ENCODE measurements at regions not wholly inside any gene's neighbourhood (a gene's known extent, or its start where the extent isn't known, plus 50 kb on each side); places are given as distances from the start of the nearest gene placed in this dataset.

DNA sequence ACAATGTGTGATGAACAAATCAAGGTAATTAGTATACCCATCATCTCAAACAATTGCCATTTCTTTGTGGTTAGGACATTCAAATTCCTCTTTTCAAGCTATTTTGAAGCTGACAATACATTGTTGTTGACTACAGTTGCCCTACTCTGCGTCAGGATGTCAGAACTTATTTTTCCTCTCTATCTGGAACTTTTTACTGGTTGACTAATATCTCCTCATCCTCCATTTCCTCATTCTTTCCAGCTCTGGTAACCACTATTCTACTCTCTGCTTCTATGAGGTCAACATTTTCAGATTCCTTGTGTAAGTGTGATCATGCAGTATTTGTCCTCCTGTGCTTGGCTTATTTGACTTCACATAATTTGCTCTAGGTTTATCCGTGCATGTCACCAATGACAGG is 240.5 kb upstream of the HS3ST1 start:
- no TSS peak for BruUV-seq (replicated peaks)
- dilution Hi-C loops (cut with HindIII; ENCODE audit: low sequenced_read_pairs, unreplicated experiment): no loop called here

More for the DNA sequence above, 240.5 kb upstream of the HS3ST1 start:
- Histone ChIP-seq H2BK20ac (ENCODE audit: low read depth, low read length) (no peak overlapping the region), H3K79me1 (ENCODE audit: low read depth in 1 of 2, low read length in 2 of 2) (no peaks in the 10 kb centered on the region), H3K27ac (ENCODE audit: insufficient read depth, low read length) (no peak overlapping the region), H2AFZ (replicated peaks; ENCODE audit: low read length, poor library complexity) (no peak overlapping the region), H3K23ac (ENCODE audit: low read depth, low read length) (no peak overlapping the region), H3K56ac (ENCODE audit: extremely low read depth, insufficient read depth, low read length) (no peak overlapping the region), H3K4ac (ENCODE audit: low read depth, low read length) (no peak overlapping the region), H2AK9ac (replicated peaks; ENCODE audit: low read depth, low read length, poor library complexity) (no peak overlapping the region), H4K5ac (ENCODE audit: low read depth, low read length) (no peak overlapping the region), H3K18ac (ENCODE audit: low read depth, low read length) (no peak overlapping the region), H2BK5ac (ENCODE audit: low read depth, low read length, poor library complexity, severe bottlenecking) (no peak overlapping the region), H4K91ac (ENCODE audit: insufficient read depth, low read depth, low read length) (no peak overlapping the region), H2BK15ac (ENCODE audit: low read depth, low read length) (no peak overlapping the region), H3K9me1 (ENCODE audit: insufficient read depth, low read length) (no peaks in the 10 kb centered on the region), H2AK5ac (ENCODE audit: low read depth, low read length) (no peak overlapping the region), H3K14ac (replicated peaks; ENCODE audit: low read depth, low read length) (no peak overlapping the region), H3K4me1 (ENCODE audit: control insufficient read depth, insufficient read depth, low read length) (no peaks in the 10 kb centered on the region), H4K8ac (ENCODE audit: low read depth in 2 of 2, low read length in 2 of 2) (no peak overlapping the region), H4K20me1 (ENCODE audit: insufficient read depth, low read length) (no peaks in the 10 kb centered on the region), H3K4me3 (ENCODE audit: insufficient read depth, low read depth, low read length) (no peak overlapping the region), H3K4me2 (ENCODE audit: low read depth, low read length) (no peak overlapping the region), H3K36me3 (ENCODE audit: control insufficient read depth, insufficient read depth, low read length) (no peaks in the 10 kb centered on the region), H3K9me3 (ENCODE audit: control insufficient read depth, insufficient read depth, low read length) (no peaks in the 10 kb centered on the region), H3K9ac (ENCODE audit: low read depth, low read length) (no peak overlapping the region), H3K27me3 (ENCODE audit: control insufficient read depth, insufficient read depth, low read length) (no peaks in the 10 kb centered on the region), H2BK120ac (ENCODE audit: low read depth, low read length) (no peak overlapping the region)
- ChIA-PET POLR2A (ENCODE audit: unreplicated experiment) (no interaction called here), CTCF (no interaction called here)
- TF ChIP-seq SMC3 (IDR thresholded peaks at IDR 0.05; ENCODE audit: low read depth, low read length) (no peak), NFE2L2 (IDR thresholded peaks at IDR 0.05; ENCODE audit: low read depth, low read length) (no peak), MAZ (IDR thresholded peaks at IDR 0.05; ENCODE audit: borderline replicate concordance, low read depth, low read length) (no peak), POLR2A (IDR thresholded peaks at IDR 0.05; ENCODE audit: low read depth, low read length) (no peak), CEBPB (IDR thresholded peaks at IDR 0.05; ENCODE audit: low read depth, low read length) (no peak), MAFK (IDR thresholded peaks at IDR 0.05; ENCODE audit: low read depth, low read length) (no peak), RCOR1 (IDR thresholded peaks at IDR 0.05; ENCODE audit: insufficient replicate concordance, low read length) (no peak), RFX5 (IDR thresholded peaks at IDR 0.05; ENCODE audit: low read depth, low read length) (no peak), FOS (IDR thresholded peaks at IDR 0.05; ENCODE audit: low read depth, low read length) (no peak)
- TF ChIP-seq, protein P1, sequence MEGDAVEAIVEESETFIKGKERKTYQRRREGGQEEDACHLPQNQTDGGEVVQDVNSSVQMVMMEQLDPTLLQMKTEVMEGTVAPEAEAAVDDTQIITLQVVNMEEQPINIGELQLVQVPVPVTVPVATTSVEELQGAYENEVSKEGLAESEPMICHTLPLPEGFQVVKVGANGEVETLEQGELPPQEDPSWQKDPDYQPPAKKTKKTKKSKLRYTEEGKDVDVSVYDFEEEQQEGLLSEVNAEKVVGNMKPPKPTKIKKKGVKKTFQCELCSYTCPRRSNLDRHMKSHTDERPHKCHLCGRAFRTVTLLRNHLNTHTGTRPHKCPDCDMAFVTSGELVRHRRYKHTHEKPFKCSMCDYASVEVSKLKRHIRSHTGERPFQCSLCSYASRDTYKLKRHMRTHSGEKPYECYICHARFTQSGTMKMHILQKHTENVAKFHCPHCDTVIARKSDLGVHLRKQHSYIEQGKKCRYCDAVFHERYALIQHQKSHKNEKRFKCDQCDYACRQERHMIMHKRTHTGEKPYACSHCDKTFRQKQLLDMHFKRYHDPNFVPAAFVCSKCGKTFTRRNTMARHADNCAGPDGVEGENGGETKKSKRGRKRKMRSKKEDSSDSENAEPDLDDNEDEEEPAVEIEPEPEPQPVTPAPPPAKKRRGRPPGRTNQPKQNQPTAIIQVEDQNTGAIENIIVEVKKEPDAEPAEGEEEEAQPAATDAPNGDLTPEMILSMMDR (conservative IDR thresholded peaks at IDR 0.05; ENCODE audit: low read depth, low read length): no peak
- TF ChIP-seq, protein P2, sequence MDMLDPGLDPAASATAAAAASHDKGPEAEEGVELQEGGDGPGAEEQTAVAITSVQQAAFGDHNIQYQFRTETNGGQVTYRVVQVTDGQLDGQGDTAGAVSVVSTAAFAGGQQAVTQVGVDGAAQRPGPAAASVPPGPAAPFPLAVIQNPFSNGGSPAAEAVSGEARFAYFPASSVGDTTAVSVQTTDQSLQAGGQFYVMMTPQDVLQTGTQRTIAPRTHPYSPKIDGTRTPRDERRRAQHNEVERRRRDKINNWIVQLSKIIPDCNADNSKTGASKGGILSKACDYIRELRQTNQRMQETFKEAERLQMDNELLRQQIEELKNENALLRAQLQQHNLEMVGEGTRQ (IDR thresholded peaks at IDR 0.05; ENCODE audit: low read depth, low read length): no peak
- TF ChIP-seq, protein P3, sequence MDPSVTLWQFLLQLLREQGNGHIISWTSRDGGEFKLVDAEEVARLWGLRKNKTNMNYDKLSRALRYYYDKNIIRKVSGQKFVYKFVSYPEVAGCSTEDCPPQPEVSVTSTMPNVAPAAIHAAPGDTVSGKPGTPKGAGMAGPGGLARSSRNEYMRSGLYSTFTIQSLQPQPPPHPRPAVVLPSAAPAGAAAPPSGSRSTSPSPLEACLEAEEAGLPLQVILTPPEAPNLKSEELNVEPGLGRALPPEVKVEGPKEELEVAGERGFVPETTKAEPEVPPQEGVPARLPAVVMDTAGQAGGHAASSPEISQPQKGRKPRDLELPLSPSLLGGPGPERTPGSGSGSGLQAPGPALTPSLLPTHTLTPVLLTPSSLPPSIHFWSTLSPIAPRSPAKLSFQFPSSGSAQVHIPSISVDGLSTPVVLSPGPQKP (IDR thresholded peaks at IDR 0.05; ENCODE audit: borderline replicate concordance, low read depth, low read length): no peak
- in situ Hi-C loops (cut with MboI; ENCODE audit: low sequenced_read_pairs): no loop called here
- intact Hi-C loops (cut with micrococcal nuclease): no loop called here
- DNase-seq (peak; percentile 39), ATAC-seq (ENCODE audit: low read depth) (no peak)
- no CpG with 5 or more reads among the region's 2 CpGs for WGBS, 2 experiments (ENCODE audit: extremely low coverage in 2 of 2, insufficient read length in 1 of 2)
